Body of pancreas (tissue), 4 donors: ENCODE measurements at regions not wholly inside any gene's neighbourhood (a gene's known extent, or its start where the extent isn't known, plus 50 kb on each side); places are given as distances from the start of the nearest gene placed in this dataset.

ENCODE experiments used
- ATAC-seq: fragments of 150-250 bp; one replicate; pipeline ENCODE4 v1.9.1; 2016
- DNase-seq, 4 donors: peaks; one replicate each; pipeline ENCODE4 v3.0.0-alpha.2; 2019
- H3K27ac ChIP-seq, 4 donors: fragments of 200-600 bp; sonication (generic); 1 replicate in 3 of 4; 2 replicates in 1 of 4; pipeline versions ENCODE4 v1.5.1 to v1.6.1; 2016 to 2019; ENCODE audit warnings: mild to moderate bottlenecking in 1 of 4, mixed read lengths in 1 of 4, moderate library complexity in 1 of 4
- H3K27me3 ChIP-seq, 2 donors: fragments of 200-600 bp; sonication (generic); one replicate each; pipeline ENCODE4 v1.6.0; 2016; ENCODE audit warnings: mild to moderate bottlenecking in 1 of 2
- H3K36me3 ChIP-seq, 2 donors: fragments of 200-600 bp; sonication (generic); replicated peaks in 1 of 2; 2 replicates each; pipeline ENCODE4 v1.5.1; 2016; ENCODE audit warnings: low read depth in 2 of 2; ENCODE audit not compliant: insufficient read depth in 1 of 2
- H3K4me1 ChIP-seq: fragments of 200-600 bp; sonication (generic); one replicate; pipeline ENCODE4 v1.6.0; 2016
- H3K4me3 ChIP-seq, 2 donors: fragments of 200-600 bp; sonication (generic); 1 replicate in 1 of 2; 2 replicates in 1 of 2; pipeline ENCODE4 v1.5.1; 2016 to 2019
- H3K9me3 ChIP-seq, 3 donors: fragments of 200-600 bp; sonication (generic); 1 replicate in 2 of 3; 2 replicates in 1 of 3; pipeline ENCODE4 v1.5.1; 2016
- CTCF ChIP-seq, 7 experiments: fragments of 450-650 bp in 4 of 7; fragments of 200-600 bp in 3 of 7; sonication (generic) in 3 of 7; IDR thresholded peaks; one replicate each; pipeline ENCODE4 v1.5.1; 2016 to 2019; ENCODE audit warnings: antibody characterized with exemption in 7 of 7
- POLR2A ChIP-seq, 3 donors: fragments of 450-650 bp; IDR thresholded peaks; one replicate each; pipeline ENCODE4 v1.6.1; 2016; ENCODE audit warnings: antibody characterized with exemption in 3 of 3, mild to moderate bottlenecking in 2 of 3
- WGBS, 2 donors: methylation state at CpG; one replicate each; pipeline ENCODE4 v1.1.5; 2017; 5-methylcytosine and 5-hydroxymethylcytosine counted together
- intact Hi-C: fragments of 100-400 bp; cut with DNase I; formaldehyde crosslinking; loops from one replicate; pipeline ENCODE4 v1.15.1; 2023

GRCh38 chr5:39494534-39494933 is 69.8 kb upstream of the DAB2 start:
- no peak overlapping the region for H3K27ac ChIP-seq
- no peaks in the 10 kb centered on the region for H3K4me1 ChIP-seq
- no peak overlapping the region for H3K4me3 ChIP-seq
- ATAC-seq, result no peak
- intact Hi-C loops, result no loop called here
- no peak for DNase-seq
- no peaks in the 10 kb centered on the region for H3K27me3 ChIP-seq
- no peaks in the 10 kb centered on the region for H3K9me3 ChIP-seq
- WGBS, 2 donors, result 73 to 91% methylated on average over 1 of the region's 1 CpG
- no peaks in the 10 kb centered on the region for H3K36me3 ChIP-seq
- TF ChIP-seq POLR2A (IDR thresholded peaks at IDR 0.05) (no peak), CTCF (IDR thresholded peaks at IDR 0.05) (no peak)

GRCh38 chr5:39494107-39494510 is 69.3 kb upstream of the DAB2 start:
- H3K4me1 ChIP-seq, result no peaks in the 10 kb centered on the region
- no peak for ATAC-seq
- intact Hi-C loops, result no loop called here
- TF ChIP-seq CTCF (IDR thresholded peaks at IDR 0.05) (no peak), POLR2A (IDR thresholded peaks at IDR 0.05) (no peak)
- no peak overlapping the region for H3K4me3 ChIP-seq
- H3K36me3 ChIP-seq, result no peaks in the 10 kb centered on the region
- H3K27me3 ChIP-seq, result no peaks in the 10 kb centered on the region
- no peak for DNase-seq
- no peak overlapping the region for H3K27ac ChIP-seq
- H3K9me3 ChIP-seq, result no peaks in the 10 kb centered on the region
- WGBS, 2 donors, result 38 to 57% methylated on average over 3 of the region's 3 CpGs

- H3K4me3 ChIP-seq, result no peak overlapping the region
- H3K4me1 ChIP-seq, result no peaks in the 10 kb centered on the region
- 68 to 70% methylated on average over 1 of the region's 1 CpG for WGBS, 2 donors
- H3K27ac ChIP-seq, result no peak overlapping the region
- DNase-seq (no peak), ATAC-seq (no peak)
- H3K27me3 ChIP-seq, result no peaks in the 10 kb centered on the region
- no peaks in the 10 kb centered on the region for H3K36me3 ChIP-seq
- intact Hi-C loops, result no loop called here
- no peak for TF ChIP-seq CTCF (IDR thresholded peaks at IDR 0.05)
- TF ChIP-seq POLR2A (IDR thresholded peaks at IDR 0.05), result no peak
- H3K9me3 ChIP-seq, result no peaks in the 10 kb centered on the region
These were observed 66.4 kb upstream of the DAB2 start for GRCh38 chr5:39491210-39491609.

- DNase-seq, result no peak
- intact Hi-C loops, result no loop called here
- Histone ChIP-seq H3K36me3 (no peaks in the 10 kb centered on the region), H3K4me1 (peaks cover 3% of the 10 kb centered on the region), H3K4me3 (no peak overlapping the region), H3K9me3 (no peaks in the 10 kb centered on the region), H3K27me3 (no peaks in the 10 kb centered on the region), H3K27ac (no peak overlapping the region)
- WGBS, 2 donors, result 69 to 76% methylated on average over 1 of the region's 1 CpG
- no peak for TF ChIP-seq CTCF (IDR thresholded peaks at IDR 0.05)
- no peak for TF ChIP-seq POLR2A (IDR thresholded peaks at IDR 0.05)
- no peak for ATAC-seq
These were observed 64.5 kb upstream of the DAB2 start for GRCh38 chr5:39489263-39489662.

- no peak for ATAC-seq
- WGBS, 2 donors, result 59 to 73% methylated on average over 2 of the region's 2 CpGs
- H3K27me3 ChIP-seq, result no peaks in the 10 kb centered on the region
- H3K4me1 ChIP-seq, result peaks cover 3% of the 10 kb centered on the region
- intact Hi-C loops, result no loop called here
- H3K4me3 ChIP-seq, result no peak overlapping the region
- H3K36me3 ChIP-seq, result no peaks in the 10 kb centered on the region
- TF ChIP-seq CTCF (IDR thresholded peaks at IDR 0.05) (no peak), POLR2A (IDR thresholded peaks at IDR 0.05) (no peak)
- no peak for DNase-seq
- no peaks in the 10 kb centered on the region for H3K9me3 ChIP-seq
- no peak overlapping the region for H3K27ac ChIP-seq
These were observed 62.0 kb upstream of the DAB2 start for GRCh38 chr5:39486790-39487189.
